ENCODE measurements at regions not wholly inside any gene's neighbourhood (a gene's known extent, or its start where the extent isn't known, plus 50 kb on each side); places are given as distances from the start of the nearest gene placed in this dataset.
"Not testable (repeated sequence)": the region's sequence is repeated elsewhere in the genome, so short reads cannot be mapped to it uniquely, and the experiment has no call there.

GRCh38 chr3:18185624-18186023 is 239.5 kb downstream of the SATB1 start:
- DNase-seq: no peak

GRCh38 chr3:18182923-18183322 is 242.2 kb downstream of the SATB1 start:
- not testable (repeated sequence) for DNase-seq

- DNase-seq: no peak
These were observed 245.6 kb downstream of the SATB1 start for GRCh38 chr3:18179521-18179920.

GRCh38 chr3:18177271-18177670 is 247.9 kb downstream of the SATB1 start:
- no peak for DNase-seq

- DNase-seq: not testable (repeated sequence)
These were observed 251.2 kb downstream of the SATB1 start for GRCh38 chr3:18173891-18174290.

GRCh38 chr3:18159681-18160080 is 265.5 kb downstream of the SATB1 start:
- DNase-seq: no peak

GRCh38 chr3:18153571-18154173 is 271.5 kb downstream of the SATB1 start:
- no peak for DNase-seq

- DNase-seq: no peak
These were observed 273.9 kb downstream of the SATB1 start for GRCh38 chr3:18151199-18151598.

- no peak for DNase-seq
These were observed 275.2 kb downstream of the SATB1 start for GRCh38 chr3:18149935-18150334.

GRCh38 chr3:18149386-18149785 is 275.8 kb downstream of the SATB1 start:
- no peak for DNase-seq

GRCh38 chr3:18144571-18144970 is 280.6 kb downstream of the SATB1 start:
- DNase-seq: no peak

GRCh38 chr3:18143258-18143780 is 281.8 kb downstream of the SATB1 start:
- no peak for DNase-seq

GRCh38 chr3:18137958-18138357 is 287.2 kb downstream of the SATB1 start:
- DNase-seq: no peak

GRCh38 chr3:18135060-18135814 is 289.9 kb downstream of the SATB1 start:
- DNase-seq: no peak

- no peak for DNase-seq
These were observed 290.6 kb downstream of the SATB1 start for GRCh38 chr3:18134386-18135059.

GRCh38 chr3:18132991-18133390 is 292.1 kb downstream of the SATB1 start:
- no peak for DNase-seq

GRCh38 chr3:18127859-18128681 is 297.1 kb downstream of the SATB1 start:
- no peak for DNase-seq

- no peak for DNase-seq
These were observed 297.8 kb downstream of the SATB1 start for GRCh38 chr3:18127174-18127858.

GRCh38 chr3:18126772-18127171 is 298.4 kb downstream of the SATB1 start:
- DNase-seq: no peak

- no peak for DNase-seq
These were observed 300.6 kb downstream of the SATB1 start for GRCh38 chr3:18124501-18124900.

GRCh38 chr3:18122264-18122663 is 302.9 kb downstream of the SATB1 start:
- no peak for DNase-seq

GRCh38 chr3:18121020-18121419 is 304.1 kb downstream of the SATB1 start:
- no peak for DNase-seq

Data from CD4-positive, alpha-beta T cell treated with Interleukin-6 for 4 hours (primary cell).